Upper lobe of left lung (tissue), 4 donors: ENCODE measurements at regions not wholly inside any gene's neighbourhood (a gene's known extent, or its start where the extent isn't known, plus 50 kb on each side); places are given as distances from the start of the nearest gene placed in this dataset.

Experiments
- EP300 ChIP-seq, 4 donors: sonication (generic); formaldehyde crosslinking; IDR thresholded peaks; one replicate each; pipeline ENCODE4 v1.5.1; 2017; ENCODE audit warnings: antibody characterized with exemption in 4 of 4, control low read depth in 2 of 4
- POLR2A ChIP-seq, 4 donors: fragments of 450-650 bp; IDR thresholded peaks; one replicate each; pipeline ENCODE4 v1.5.1; 2016 to 2017; ENCODE audit warnings: antibody characterized with exemption in 4 of 4, mild to moderate bottlenecking in 2 of 4
- POLR2AphosphoS5 ChIP-seq, 2 donors: sonication (generic); formaldehyde crosslinking; IDR thresholded peaks; one replicate each; pipeline ENCODE4 v1.5.1; 2017; ENCODE audit warnings: antibody characterized with exemption in 2 of 2
- TF ChIP-seq, protein P1 (sequence below), 6 experiments: fragments of 450-650 bp in 4 of 6; fragments of 200-600 bp in 2 of 6; sonication (generic) in 2 of 6; IDR thresholded peaks; one replicate each; pipeline ENCODE4 v1.5.1; 2016 to 2019; ENCODE audit warnings: antibody characterized with exemption in 6 of 6

DNA sequence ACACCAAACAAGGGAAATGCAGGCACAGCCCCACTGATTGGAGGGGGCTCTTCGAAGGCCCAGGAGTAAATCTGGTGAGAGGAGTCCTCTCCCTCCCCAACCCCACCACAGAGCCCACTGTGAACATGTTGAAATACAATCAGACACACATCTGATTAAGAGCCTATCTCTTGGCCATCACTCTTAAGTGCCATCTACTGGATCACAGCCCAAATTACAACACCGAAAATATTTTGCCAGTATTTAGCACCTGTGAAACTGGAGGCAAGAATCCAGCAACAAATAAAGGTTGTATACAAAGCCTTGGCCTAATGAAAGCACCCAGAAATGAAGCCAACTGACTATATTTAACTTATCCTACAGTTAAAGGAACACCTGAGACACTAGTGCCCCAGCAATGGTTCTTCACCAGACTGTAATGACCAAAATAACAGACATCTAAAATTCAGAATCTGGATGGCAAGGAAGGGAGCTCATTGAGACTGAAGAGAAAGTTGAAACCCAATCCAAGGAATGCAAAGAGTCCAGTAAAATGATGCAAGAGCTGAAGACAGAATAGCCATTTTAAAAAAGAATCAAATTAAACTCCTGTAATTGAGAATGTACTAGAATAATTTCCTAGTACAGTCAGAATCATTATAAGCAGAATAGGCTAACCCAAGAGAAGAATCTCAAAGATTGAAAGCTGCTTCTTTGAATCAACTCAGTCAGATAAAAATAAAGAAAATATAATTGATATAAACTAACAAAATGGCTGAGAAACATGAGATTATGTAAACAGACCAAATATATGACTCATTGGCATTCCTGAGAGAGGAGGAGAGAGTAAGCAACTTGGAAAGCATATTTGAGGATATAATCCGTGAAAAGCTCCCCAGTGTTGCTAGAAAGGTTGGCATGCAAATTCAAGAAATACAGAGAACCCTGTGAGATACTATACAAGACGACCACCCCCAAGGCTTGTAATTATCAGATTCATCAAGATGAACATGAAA, 1117.0 kb downstream of the FLRT2 start:
- TF ChIP-seq POLR2AphosphoS5 (IDR thresholded peaks at IDR 0.05) (no peak), EP300 (IDR thresholded peaks at IDR 0.05) (no peak), POLR2A (IDR thresholded peaks at IDR 0.05) (no peak)
- TF ChIP-seq, protein P1, sequence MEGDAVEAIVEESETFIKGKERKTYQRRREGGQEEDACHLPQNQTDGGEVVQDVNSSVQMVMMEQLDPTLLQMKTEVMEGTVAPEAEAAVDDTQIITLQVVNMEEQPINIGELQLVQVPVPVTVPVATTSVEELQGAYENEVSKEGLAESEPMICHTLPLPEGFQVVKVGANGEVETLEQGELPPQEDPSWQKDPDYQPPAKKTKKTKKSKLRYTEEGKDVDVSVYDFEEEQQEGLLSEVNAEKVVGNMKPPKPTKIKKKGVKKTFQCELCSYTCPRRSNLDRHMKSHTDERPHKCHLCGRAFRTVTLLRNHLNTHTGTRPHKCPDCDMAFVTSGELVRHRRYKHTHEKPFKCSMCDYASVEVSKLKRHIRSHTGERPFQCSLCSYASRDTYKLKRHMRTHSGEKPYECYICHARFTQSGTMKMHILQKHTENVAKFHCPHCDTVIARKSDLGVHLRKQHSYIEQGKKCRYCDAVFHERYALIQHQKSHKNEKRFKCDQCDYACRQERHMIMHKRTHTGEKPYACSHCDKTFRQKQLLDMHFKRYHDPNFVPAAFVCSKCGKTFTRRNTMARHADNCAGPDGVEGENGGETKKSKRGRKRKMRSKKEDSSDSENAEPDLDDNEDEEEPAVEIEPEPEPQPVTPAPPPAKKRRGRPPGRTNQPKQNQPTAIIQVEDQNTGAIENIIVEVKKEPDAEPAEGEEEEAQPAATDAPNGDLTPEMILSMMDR (IDR thresholded peaks at IDR 0.05) = no peak
